OCI-LY1 (cell line): ENCODE measurements at regions not wholly inside any gene's neighbourhood (a gene's known extent, or its start where the extent isn't known, plus 50 kb on each side); places are given as distances from the start of the nearest gene placed in this dataset.
"Not testable (repeated sequence)": the region's sequence is repeated elsewhere in the genome, so short reads cannot be mapped to it uniquely, and the experiment has no call there.

Experiments
- H2AFZ ChIP-seq: fragments of 200-600 bp; sonication (generic), shearing (Covaris generic); 2 replicates; pipeline ENCODE4 v1.6.0; 2014; ENCODE audit warnings: antibody characterized with exemption, mild to moderate bottlenecking, low read length
- H3F3A ChIP-seq: fragments of 200-600 bp; sonication (generic), shearing (Covaris generic); 2 replicates; pipeline ENCODE4 v1.6.0; 2014; ENCODE audit warnings: mild to moderate bottlenecking, antibody characterized with exemption, low read length, moderate library complexity; ENCODE audit not compliant: insufficient read depth
- H3K27ac ChIP-seq: fragments of 200-600 bp; sonication (generic); 2 replicates; pipeline ENCODE4 v1.5.1; 2014; ENCODE audit warnings: low read length, mixed run types, mild to moderate bottlenecking, low read depth; ENCODE audit not compliant: poor library complexity, severe bottlenecking
- H3K27me3 ChIP-seq: fragments of 200-600 bp; sonication (generic); 2 replicates; pipeline ENCODE4 v1.6.0; 2014; ENCODE audit warnings: antibody characterized with exemption, mild to moderate bottlenecking, low read length, moderate library complexity; ENCODE audit not compliant: insufficient read depth
- H3K36me3 ChIP-seq: fragments of 200-600 bp; sonication (generic); 2 replicates; pipeline ENCODE4 v1.6.1; 2014; ENCODE audit warnings: mild to moderate bottlenecking, antibody characterized with exemption, low read length, moderate library complexity, mixed read lengths; ENCODE audit not compliant: insufficient read depth
- H3K4me1 ChIP-seq: fragments of 200-600 bp; sonication (generic); 2 replicates; pipeline ENCODE4 v1.5.1; 2014; ENCODE audit warnings: mild to moderate bottlenecking, low read length, moderate library complexity; ENCODE audit not compliant: insufficient read depth, severe bottlenecking
- H3K4me2 ChIP-seq: fragments of 200-600 bp; sonication (generic), shearing (Covaris generic); 2 replicates; pipeline ENCODE4 v1.6.1; 2014; ENCODE audit warnings: low read length
- H3K4me3 ChIP-seq: fragments of 200-600 bp; sonication (generic); 2 replicates; pipeline ENCODE4 v1.5.1; 2014; ENCODE audit warnings: low read length, low read depth, mild to moderate bottlenecking, mixed read lengths; ENCODE audit not compliant: poor library complexity, severe bottlenecking
- H3K79me2 ChIP-seq: fragments of 200-600 bp; shearing (Covaris generic); 2 replicates; pipeline ENCODE4 v1.6.1; 2016; ENCODE audit warnings: mixed run types, low read length, mixed read lengths; ENCODE audit not compliant: insufficient read depth
- H3K9ac ChIP-seq: fragments of 200-600 bp; sonication (generic), shearing (Covaris generic); 2 replicates; pipeline ENCODE4 v1.6.1; 2014; ENCODE audit warnings: mild to moderate bottlenecking, low read length, mixed read lengths
- H3K9me2 ChIP-seq: fragments of 200-600 bp; sonication (generic), shearing (Covaris generic); 2 replicates; pipeline ENCODE4 v1.6.1; 2014; ENCODE audit warnings: low read depth, mild to moderate bottlenecking, low read length, mixed read lengths
- H3K9me3 ChIP-seq: fragments of 200-600 bp; shearing (Covaris generic); 2 replicates; pipeline ENCODE4 v1.6.1; 2014; ENCODE audit warnings: low read length, mixed read lengths
- H4K20me1 ChIP-seq: fragments of 200-600 bp; sonication (generic), shearing (Covaris generic); 2 replicates; pipeline ENCODE4 v1.6.0; 2016; ENCODE audit warnings: mild to moderate bottlenecking, low read length; ENCODE audit not compliant: insufficient read depth
- CTCF ChIP-seq: fragments of 200-600 bp; sonication (generic), shearing (Covaris generic); IDR thresholded peaks from 2 replicates; pipeline ENCODE4 v1.5.1; 2017; ENCODE audit warnings: mild to moderate bottlenecking, antibody characterized with exemption, low read length, moderate library complexity, mixed read lengths
- EZH2 ChIP-seq: fragments of 200-600 bp; sonication (generic), shearing (Covaris generic); IDR thresholded peaks from 2 replicates; pipeline ENCODE4 v1.8.0; 2017; ENCODE audit warnings: borderline replicate concordance, mixed run types, mild to moderate bottlenecking, antibody characterized with exemption, low read length, moderate library complexity, mixed read lengths

GRCh38 chr13:20311022-20311421 is 78.9 kb upstream of the GJB6 start:
- H3K9me3 ChIP-seq: no peaks in the 10 kb centered on the region
- H3K36me3 ChIP-seq: no peaks in the 10 kb centered on the region
- H3K9ac ChIP-seq: no peak overlapping the region
- no peak overlapping the region for H3K4me2 ChIP-seq
- H2AFZ ChIP-seq: no peak overlapping the region
- no peak overlapping the region for H3K27ac ChIP-seq
- H3K79me2 ChIP-seq: no peaks in the 10 kb centered on the region
- H3K4me3 ChIP-seq: no peak overlapping the region
- no peaks in the 10 kb centered on the region for H3K9me2 ChIP-seq
- peaks cover 3% of the 10 kb centered on the region; the same call in 1 of the 2 replicates for H3K27me3 ChIP-seq
- TF ChIP-seq CTCF (no peak), EZH2 (no peak)
- no peaks in the 10 kb centered on the region for H4K20me1 ChIP-seq
- no peaks in the 10 kb centered on the region for H3K4me1 ChIP-seq
- no peaks in the 10 kb centered on the region for H3F3A ChIP-seq

GRCh38 chr13:20306039-20306438 is 73.9 kb upstream of the GJB6 start:
- H3K9ac ChIP-seq: no peak overlapping the region
- no peak overlapping the region for H2AFZ ChIP-seq
- no peak overlapping the region for H3K4me3 ChIP-seq
- no peaks in the 10 kb centered on the region for H3K9me3 ChIP-seq
- H4K20me1 ChIP-seq: no peaks in the 10 kb centered on the region
- no peaks in the 10 kb centered on the region for H3K4me1 ChIP-seq
- TF ChIP-seq EZH2 (no peak), CTCF (no peak)
- H3K27me3 ChIP-seq: peaks cover 3% of the 10 kb centered on the region; the same call in 1 of the 2 replicates
- no peaks in the 10 kb centered on the region for H3F3A ChIP-seq
- H3K9me2 ChIP-seq: no peaks in the 10 kb centered on the region
- H3K36me3 ChIP-seq: no peaks in the 10 kb centered on the region
- H3K27ac ChIP-seq: no peak overlapping the region
- H3K79me2 ChIP-seq: no peaks in the 10 kb centered on the region
- H3K4me2 ChIP-seq: no peak overlapping the region

- Histone ChIP-seq H3K9ac (no peak overlapping the region), H3K4me2 (no peak overlapping the region), H3K9me2 (no peaks in the 10 kb centered on the region), H3K79me2 (no peaks in the 10 kb centered on the region), H3F3A (no peaks in the 10 kb centered on the region), H3K9me3 (no peaks in the 10 kb centered on the region), H2AFZ (no peak overlapping the region), H3K36me3 (no peaks in the 10 kb centered on the region), H4K20me1 (no peaks in the 10 kb centered on the region), H3K4me1 (no peaks in the 10 kb centered on the region), H3K27me3 (peaks cover 3% of the 10 kb centered on the region; the same call in 1 of the 2 replicates), H3K4me3 (no peak overlapping the region), H3K27ac (no peak overlapping the region)
- no peak for TF ChIP-seq EZH2
- TF ChIP-seq CTCF: no peak
Observed at GRCh38 chr13:20305587-20305986, 73.5 kb upstream of the GJB6 start.

- H3K4me3 ChIP-seq, H2AFZ ChIP-seq, H3K9me2 ChIP-seq, H3K27ac ChIP-seq, H3K4me1 ChIP-seq, H4K20me1 ChIP-seq, H3K27me3 ChIP-seq, H3K9ac ChIP-seq, H3F3A ChIP-seq, H3K36me3 ChIP-seq, H3K4me2 ChIP-seq, H3K79me2 ChIP-seq, H3K9me3 ChIP-seq: not testable (repeated sequence)
Observed at GRCh38 chr13:20304061-20304460, 71.9 kb upstream of the GJB6 start.
